ENCODE measurements at regions not wholly inside any gene's neighbourhood (a gene's known extent, or its start where the extent isn't known, plus 50 kb on each side); places are given as distances from the start of the nearest gene placed in this dataset.
"Not testable (repeated sequence)": the region's sequence is repeated elsewhere in the genome, so short reads cannot be mapped to it uniquely, and the experiment has no call there.

GRCh38 chr12:46087916-46088439 is 97.6 kb upstream of the SCAF11 start:
- no peak for DNase-seq (ENCODE audit: low read depth in 2 of 2)

GRCh38 chr12:46084666-46085631 is 94.6 kb upstream of the SCAF11 start:
- no peak for DNase-seq (ENCODE audit: low read depth in 2 of 2)

- no peak for DNase-seq (ENCODE audit: low read depth in 2 of 2)
Observed at GRCh38 chr12:46082490-46083200, 92.3 kb upstream of the SCAF11 start.

GRCh38 chr12:46073321-46073720 is 82.9 kb upstream of the SCAF11 start:
- DNase-seq (ENCODE audit: low read depth in 2 of 2) = no peak

GRCh38 chr12:46071769-46072624 is 81.6 kb upstream of the SCAF11 start:
- peak; percentile 34 to 38 for DNase-seq (ENCODE audit: low read depth in 2 of 2)

- no peak for DNase-seq (ENCODE audit: low read depth in 2 of 2)
Observed at GRCh38 chr12:46071335-46071734, 81.0 kb upstream of the SCAF11 start.

GRCh38 chr12:46067094-46067493 is 76.7 kb upstream of the SCAF11 start:
- DNase-seq (ENCODE audit: low read depth in 2 of 2) = no peak

- no peak for DNase-seq (ENCODE audit: low read depth in 2 of 2)
Observed at GRCh38 chr12:46065412-46066166, 75.2 kb upstream of the SCAF11 start.

- no peak for DNase-seq (ENCODE audit: low read depth in 2 of 2)
Observed at GRCh38 chr12:46064548-46064947, 74.2 kb upstream of the SCAF11 start.

GRCh38 chr12:46058697-46059096 is 68.3 kb upstream of the SCAF11 start:
- DNase-seq (ENCODE audit: low read depth in 2 of 2) = not testable (repeated sequence)

- DNase-seq (ENCODE audit: low read depth in 2 of 2) = no peak
Observed at GRCh38 chr12:46050805-46051204, 60.4 kb upstream of the SCAF11 start.

- DNase-seq (ENCODE audit: low read depth in 2 of 2) = no peak
Observed at GRCh38 chr12:46049665-46050064, 59.3 kb upstream of the SCAF11 start.

GRCh38 chr12:46046436-46046835 is 56.1 kb upstream of the SCAF11 start:
- DNase-seq (ENCODE audit: low read depth in 2 of 2) = no peak

- DNase-seq (ENCODE audit: low read depth in 2 of 2) = no peak
Observed at GRCh38 chr12:46043972-46044520, 53.7 kb upstream of the SCAF11 start.
